GM18505 (cell line): ENCODE measurements at regions not wholly inside any gene's neighbourhood (a gene's known extent, or its start where the extent isn't known, plus 50 kb on each side); places are given as distances from the start of the nearest gene placed in this dataset.

Experiments used
- ATAC-seq: cut with Tn5 transposase; IDR thresholded peaks from one replicate; pipeline ENCODE4 v1.9.1; 2021; ENCODE audit not compliant: unreplicated experiment
- POLR2A ChIP-seq: IDR thresholded peaks from 4 replicates; pipeline ENCODE4 v1.6.1; 2011; ENCODE audit warnings: borderline replicate concordance; ENCODE audit not compliant: insufficient read depth, insufficient read length; ENCODE audit errors: extremely low read depth

- no peak for ATAC-seq
- no peak for TF ChIP-seq POLR2A
These were observed 183.2 kb upstream of the TENT5D start for GRCh38 chrX:80237072-80237471.

DNA sequence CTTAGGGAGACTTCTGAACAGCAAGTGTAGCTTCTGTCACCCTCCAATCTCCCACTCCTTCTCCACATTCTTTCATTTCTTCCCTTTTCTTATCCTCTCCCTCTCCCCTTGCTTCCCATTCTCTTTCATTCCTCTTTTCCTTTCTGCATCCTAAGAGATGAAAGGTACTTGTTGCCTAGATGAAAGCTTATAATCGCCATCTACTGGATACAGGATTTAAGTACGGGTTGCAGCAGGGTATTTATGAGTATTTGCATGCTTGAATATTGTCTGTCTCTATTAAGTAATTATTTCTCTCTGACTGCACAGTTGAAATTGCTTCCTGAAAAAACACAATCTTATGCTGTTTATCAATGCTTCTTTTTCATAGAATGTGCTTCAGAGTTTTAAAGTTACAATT is 174.0 kb upstream of the TENT5D start:
- no peak for ATAC-seq
- no peak for TF ChIP-seq POLR2A

DNA sequence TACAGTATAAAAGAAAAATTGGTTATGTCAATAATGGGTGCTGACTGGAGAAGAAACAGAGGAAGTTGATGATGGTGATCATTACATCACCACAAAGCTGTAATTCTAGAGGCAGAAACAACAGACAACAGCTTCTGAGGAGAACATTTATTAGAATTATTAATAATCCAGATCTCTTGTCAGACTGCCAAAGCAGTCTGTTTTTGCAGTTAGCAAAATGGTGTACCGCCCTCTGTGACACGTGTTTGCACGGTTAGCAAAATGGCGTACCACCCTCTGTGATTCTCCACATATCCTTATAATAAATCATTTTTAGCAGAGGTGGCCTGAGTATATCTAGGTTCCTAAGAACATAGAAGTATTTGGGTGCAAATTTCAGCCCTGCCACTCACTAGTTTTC is 154.0 kb upstream of the TENT5D start:
- no peak for TF ChIP-seq POLR2A
- ATAC-seq = no peak

DNA sequence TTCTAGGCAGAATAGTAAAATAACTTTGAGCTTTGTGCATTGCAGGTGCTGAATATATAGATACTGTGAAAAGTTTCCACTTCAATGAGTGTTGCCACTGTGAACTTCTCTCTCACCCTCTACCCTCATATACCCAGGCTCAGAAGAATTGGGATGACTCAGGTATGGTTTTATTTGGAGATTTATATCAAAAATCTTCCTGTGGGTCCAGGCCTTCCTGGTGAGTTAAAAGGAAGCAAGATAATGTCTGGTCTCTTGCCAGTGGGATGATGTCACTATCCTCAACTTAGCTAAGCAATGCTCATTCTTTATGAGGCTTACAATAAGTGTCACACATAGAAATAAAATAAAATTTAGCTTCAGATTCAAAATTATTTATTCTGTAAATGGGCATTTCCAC is 153.3 kb upstream of the TENT5D start:
- TF ChIP-seq POLR2A = no peak
- ATAC-seq = no peak

DNA sequence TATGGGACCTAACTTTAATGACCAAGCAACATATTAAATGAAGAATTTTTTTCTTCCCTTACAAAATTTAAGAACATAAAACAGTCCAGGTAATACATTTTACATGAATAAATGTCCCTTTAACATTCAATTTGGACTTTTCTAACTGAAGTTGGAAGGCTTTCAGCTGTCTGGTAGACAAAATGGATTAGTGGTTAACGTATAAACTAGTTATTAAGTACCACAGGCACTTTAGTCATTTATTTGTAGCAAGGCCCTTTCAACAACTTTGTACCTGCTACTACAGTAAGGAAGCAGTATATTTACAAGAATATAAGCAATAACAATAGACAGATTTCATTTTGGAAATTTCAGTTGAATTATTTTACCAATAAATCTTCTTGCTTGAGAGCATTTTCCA is 152.5 kb upstream of the TENT5D start:
- ATAC-seq = no peak
- TF ChIP-seq POLR2A = no peak

- TF ChIP-seq POLR2A = no peak
- ATAC-seq = no peak
These were observed 137.7 kb upstream of the TENT5D start for GRCh38 chrX:80282535-80282934.

DNA sequence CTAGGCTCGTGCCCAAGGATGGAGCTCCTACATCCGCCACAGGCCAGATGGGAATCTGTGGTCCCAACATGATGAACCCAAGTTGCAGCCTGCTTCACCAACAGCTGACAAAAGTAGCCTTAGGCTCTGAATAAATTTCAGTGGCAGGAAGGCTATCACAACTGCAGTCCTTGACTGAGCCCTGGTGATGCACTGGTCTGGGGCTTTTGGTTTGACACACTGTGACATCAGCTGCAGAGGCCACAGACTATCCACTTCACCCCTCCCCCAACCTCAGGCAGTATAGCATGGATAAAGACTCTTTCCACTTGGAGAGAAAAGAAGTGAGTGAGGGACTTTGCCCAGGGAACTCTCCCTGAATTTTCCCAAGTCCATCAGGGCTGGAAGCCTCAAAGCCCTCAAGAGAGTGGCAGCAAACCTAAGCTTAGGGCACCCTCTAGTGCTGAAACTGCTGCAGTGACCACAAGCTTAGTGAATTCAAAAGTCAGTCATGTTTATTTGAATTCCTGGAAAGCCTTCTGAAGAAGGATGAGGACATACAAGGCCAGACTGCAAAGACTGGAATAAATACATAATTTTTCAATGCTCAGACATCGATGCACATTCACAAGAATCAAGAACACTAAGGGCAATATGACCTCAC is 135.0 kb upstream of the TENT5D start:
- ATAC-seq = peak; percentile 69
- TF ChIP-seq POLR2A = no peak

DNA sequence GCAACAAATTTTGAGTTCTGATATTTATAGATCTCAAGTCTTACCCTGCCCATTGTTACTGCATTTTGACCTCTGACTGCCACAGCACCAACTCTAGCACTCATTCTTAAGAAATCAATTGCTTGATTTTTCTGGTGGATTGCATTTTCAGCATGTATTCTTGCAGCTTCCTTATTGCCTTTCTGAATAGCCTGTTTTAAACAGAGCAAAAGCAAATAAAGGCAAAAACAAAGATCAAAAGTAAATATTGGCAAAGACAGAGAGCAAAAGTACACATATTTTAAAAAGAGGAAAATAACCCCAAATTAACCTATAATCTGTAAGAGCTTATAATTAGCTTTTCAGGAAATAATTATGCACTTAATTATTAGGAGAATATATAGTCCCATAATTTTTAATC is 129.4 kb upstream of the TENT5D start:
- ATAC-seq = no peak
- no peak for TF ChIP-seq POLR2A

GRCh38 chrX:80293354-80293753 is 126.9 kb upstream of the TENT5D start:
- no peak for ATAC-seq
- TF ChIP-seq POLR2A = no peak

DNA sequence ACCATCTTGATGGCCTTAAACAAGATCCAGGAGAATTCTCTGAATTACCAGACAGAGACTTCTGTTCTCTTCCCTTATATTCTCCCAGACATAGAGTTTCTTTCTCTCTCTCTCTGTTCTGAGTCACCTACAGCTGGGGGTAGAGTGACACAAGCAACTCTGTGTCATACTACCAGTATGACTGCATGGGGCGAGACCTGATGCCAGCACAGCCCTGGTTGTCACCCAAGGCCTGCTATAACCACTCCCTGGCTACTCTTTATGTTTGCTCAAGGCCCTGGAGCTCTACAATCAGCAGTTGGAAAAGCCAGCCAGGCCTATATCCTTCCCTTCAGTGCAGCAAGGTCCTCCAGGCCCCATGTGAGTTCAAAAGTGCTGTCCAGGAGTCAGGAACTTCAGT is 114.2 kb upstream of the TENT5D start:
- TF ChIP-seq POLR2A = no peak
- ATAC-seq = no peak

- no peak for ATAC-seq
- no peak for TF ChIP-seq POLR2A
These were observed 107.8 kb upstream of the TENT5D start for GRCh38 chrX:80312448-80312847.

- ATAC-seq = no peak
- TF ChIP-seq POLR2A = no peak
These were observed 103.7 kb upstream of the TENT5D start for GRCh38 chrX:80316526-80316925.

- no peak for ATAC-seq
- TF ChIP-seq POLR2A = no peak
These were observed 102.6 kb upstream of the TENT5D start for GRCh38 chrX:80317646-80318045.

DNA sequence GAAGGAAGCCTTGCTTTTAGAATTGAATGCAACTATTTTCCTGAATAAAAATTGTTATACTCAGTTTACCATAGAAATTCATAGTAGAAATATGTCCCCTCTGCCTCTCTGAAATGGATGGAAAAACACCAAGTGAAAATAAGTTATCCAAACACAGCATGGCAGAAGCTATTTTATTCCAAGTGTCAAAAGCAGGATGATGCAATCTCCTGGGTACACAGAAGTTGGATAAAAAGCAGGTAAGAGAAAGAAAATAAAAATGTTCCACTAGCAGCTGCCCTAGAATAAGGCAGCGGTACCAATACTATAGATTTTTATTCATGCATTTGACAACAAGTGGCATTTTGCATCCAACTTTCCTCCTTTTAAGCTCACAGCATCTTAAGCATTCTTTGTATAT is 89.0 kb upstream of the TENT5D start:
- no peak for TF ChIP-seq POLR2A
- ATAC-seq = no peak

DNA sequence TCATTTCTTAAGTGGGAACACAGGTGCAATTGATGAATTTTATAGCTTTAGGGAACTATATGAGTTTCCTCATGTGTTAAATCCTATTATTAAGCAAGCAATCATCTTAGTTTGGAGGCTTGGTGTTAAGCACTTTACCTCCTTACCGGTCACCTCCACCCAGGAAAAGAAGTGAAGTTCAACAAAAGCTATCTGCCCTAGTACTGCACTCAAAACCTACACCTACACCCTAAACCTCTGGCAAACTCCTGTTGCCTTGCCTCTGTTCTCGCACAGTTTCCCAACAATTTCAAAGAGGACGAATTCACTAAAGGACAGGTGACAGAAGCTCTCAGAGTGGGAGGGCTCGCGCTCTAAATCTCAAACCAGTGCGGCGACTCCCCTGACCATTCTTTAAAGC is 85.7 kb upstream of the TENT5D start:
- no peak for ATAC-seq
- no peak for TF ChIP-seq POLR2A
